Natural killer cell (primary cell): ENCODE measurements at regions not wholly inside any gene's neighbourhood (a gene's known extent, or its start where the extent isn't known, plus 50 kb on each side); places are given as distances from the start of the nearest gene placed in this dataset.

ENCODE experiments used
- ATAC-seq, 3 donors: fragments of 150-1000 bp in 2 of 3; fragments of 200-7000 bp in 1 of 3; cut with Tn5 transposase; 1 replicate in 1 of 3; 2 replicates in 2 of 3; pipeline ENCODE4 v1.10.0; 2021; ENCODE audit warnings: mild to moderate bottlenecking in 2 of 3, moderate library complexity in 2 of 3
- DNase-seq, 2 donors: peaks; one replicate each; pipeline versions ENCODE4 v3.0.0 to v3.0.0-alpha.2; 2013 to 2021; ENCODE audit warnings: mixed read lengths in 1 of 2
- H3K27ac ChIP-seq: one replicate; pipeline ENCODE4 v1.5.1; 2013; ENCODE audit warnings: mild to moderate bottlenecking, low read length
- H3K27me3 ChIP-seq: one replicate; pipeline ENCODE4 v1.6.1; 2013; ENCODE audit warnings: low read length; ENCODE audit not compliant: control insufficient read depth, insufficient read depth
- H3K36me3 ChIP-seq: one replicate; pipeline ENCODE4 v1.6.1; 2013; ENCODE audit warnings: low read length; ENCODE audit not compliant: control insufficient read depth, insufficient read depth
- H3K4me1 ChIP-seq: one replicate; pipeline ENCODE4 v1.6.1; 2013; ENCODE audit warnings: low read length; ENCODE audit not compliant: control insufficient read depth, insufficient read depth
- H3K4me3 ChIP-seq: one replicate; pipeline ENCODE4 v1.5.1; 2013; ENCODE audit warnings: low read length
- H3K9me3 ChIP-seq: one replicate; pipeline ENCODE4 v1.6.1; 2013; ENCODE audit warnings: low read length; ENCODE audit not compliant: control insufficient read depth, insufficient read depth
- H3K27ac Mint-ChIP-seq, 2 donors: one replicate each; pipeline ENCODE4 v1.8.0; 2022; ENCODE audit warnings: mild to moderate bottlenecking in 2 of 2, mixed read lengths in 2 of 2, moderate library complexity in 1 of 2
- H3K27me3 Mint-ChIP-seq, 2 donors: one replicate each; pipeline ENCODE4 v1.8.0; 2022; ENCODE audit warnings: low read depth in 2 of 2, mixed read lengths in 2 of 2
- H3K36me3 Mint-ChIP-seq: one replicate; pipeline ENCODE4 v1.8.0; 2022; ENCODE audit warnings: mixed read lengths
- H3K4me1 Mint-ChIP-seq, 2 donors: one replicate each; pipeline ENCODE4 v1.8.0; 2022; ENCODE audit warnings: mixed read lengths in 2 of 2
- H3K4me3 Mint-ChIP-seq: one replicate; pipeline ENCODE4 v1.8.0; 2022; ENCODE audit warnings: mild to moderate bottlenecking, moderate library complexity, mixed read lengths
- H3K9me3 Mint-ChIP-seq, 2 donors: one replicate each; pipeline ENCODE4 v1.8.0; 2022; ENCODE audit warnings: mixed read lengths in 2 of 2
- WGBS: methylation state at CpG from one replicate; pipeline ENCODE4 v1.1.7; 2013; ENCODE audit warnings: missing lambda C conversion rate; ENCODE audit not compliant: insufficient coverage; 5-methylcytosine and 5-hydroxymethylcytosine counted together
- intact Hi-C: fragments of 100-400 bp; cut with micrococcal nuclease; formaldehyde crosslinking; loops from one replicate; pipeline ENCODE4 v1.14.2; 2022
- TF ChIP-seq, protein P1 (sequence below): fragments of 200-600 bp; IDR thresholded peaks from one replicate; pipeline ENCODE4 v1.8.0; 2022; ENCODE audit warnings: antibody characterized with exemption

DNA sequence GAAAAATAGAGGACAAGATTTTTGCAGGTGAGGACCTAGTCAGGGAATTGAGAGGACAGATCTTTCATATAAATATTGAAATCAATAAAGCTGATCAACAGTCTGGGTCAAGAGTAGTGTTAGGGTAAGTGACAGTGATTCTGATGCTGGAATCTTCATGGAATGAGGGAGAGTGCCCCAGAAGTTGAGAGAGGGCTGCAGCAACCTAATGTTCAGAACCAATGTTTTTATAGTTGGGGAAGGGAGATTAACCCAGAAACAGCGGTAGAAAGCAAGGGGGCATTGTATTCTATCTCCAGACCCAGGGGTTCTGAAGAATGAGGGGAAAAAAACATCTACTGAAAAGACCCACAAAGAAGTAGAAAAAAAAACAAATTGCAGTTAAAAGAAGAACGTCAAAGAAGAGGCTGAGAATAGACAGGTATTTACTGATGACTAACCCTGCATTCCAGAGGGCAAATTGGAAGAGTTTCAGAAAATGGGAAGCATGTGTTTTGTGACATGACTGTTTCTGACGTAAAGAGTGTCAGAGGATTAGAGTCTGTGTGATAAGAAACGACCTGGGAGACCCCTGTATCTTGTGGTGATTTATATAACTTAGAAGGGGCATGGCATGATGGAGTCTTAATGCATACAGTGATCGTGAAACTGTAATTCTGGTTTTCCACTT, 819.6 kb upstream of the EPHA5 start:
- H3K4me3 Mint-ChIP-seq, result no peak overlapping the region
- intact Hi-C loops, result no loop called here
- WGBS, result 52% methylated on average over 4 of the region's 5 CpGs
- no peaks in the 10 kb centered on the region for H3K4me1 ChIP-seq
- H3K9me3 ChIP-seq, result peaks cover 4% of the 10 kb centered on the region
- H3K27ac Mint-ChIP-seq, result no peak overlapping the region
- H3K36me3 Mint-ChIP-seq, result no peaks in the 10 kb centered on the region
- H3K27me3 ChIP-seq, result no peaks in the 10 kb centered on the region
- peaks cover 10 to 18% of the 10 kb centered on the region in 2 donors for H3K9me3 Mint-ChIP-seq
- no peaks in the 10 kb centered on the region for H3K27me3 Mint-ChIP-seq
- no peaks in the 10 kb centered on the region for H3K4me1 Mint-ChIP-seq
- ATAC-seq (no peak), DNase-seq (no peak)
- no peak overlapping the region for H3K27ac ChIP-seq
- TF ChIP-seq, protein P1, sequence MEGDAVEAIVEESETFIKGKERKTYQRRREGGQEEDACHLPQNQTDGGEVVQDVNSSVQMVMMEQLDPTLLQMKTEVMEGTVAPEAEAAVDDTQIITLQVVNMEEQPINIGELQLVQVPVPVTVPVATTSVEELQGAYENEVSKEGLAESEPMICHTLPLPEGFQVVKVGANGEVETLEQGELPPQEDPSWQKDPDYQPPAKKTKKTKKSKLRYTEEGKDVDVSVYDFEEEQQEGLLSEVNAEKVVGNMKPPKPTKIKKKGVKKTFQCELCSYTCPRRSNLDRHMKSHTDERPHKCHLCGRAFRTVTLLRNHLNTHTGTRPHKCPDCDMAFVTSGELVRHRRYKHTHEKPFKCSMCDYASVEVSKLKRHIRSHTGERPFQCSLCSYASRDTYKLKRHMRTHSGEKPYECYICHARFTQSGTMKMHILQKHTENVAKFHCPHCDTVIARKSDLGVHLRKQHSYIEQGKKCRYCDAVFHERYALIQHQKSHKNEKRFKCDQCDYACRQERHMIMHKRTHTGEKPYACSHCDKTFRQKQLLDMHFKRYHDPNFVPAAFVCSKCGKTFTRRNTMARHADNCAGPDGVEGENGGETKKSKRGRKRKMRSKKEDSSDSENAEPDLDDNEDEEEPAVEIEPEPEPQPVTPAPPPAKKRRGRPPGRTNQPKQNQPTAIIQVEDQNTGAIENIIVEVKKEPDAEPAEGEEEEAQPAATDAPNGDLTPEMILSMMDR, result no peak
- no peaks in the 10 kb centered on the region for H3K36me3 ChIP-seq
- H3K4me3 ChIP-seq, result no peak overlapping the region

DNA sequence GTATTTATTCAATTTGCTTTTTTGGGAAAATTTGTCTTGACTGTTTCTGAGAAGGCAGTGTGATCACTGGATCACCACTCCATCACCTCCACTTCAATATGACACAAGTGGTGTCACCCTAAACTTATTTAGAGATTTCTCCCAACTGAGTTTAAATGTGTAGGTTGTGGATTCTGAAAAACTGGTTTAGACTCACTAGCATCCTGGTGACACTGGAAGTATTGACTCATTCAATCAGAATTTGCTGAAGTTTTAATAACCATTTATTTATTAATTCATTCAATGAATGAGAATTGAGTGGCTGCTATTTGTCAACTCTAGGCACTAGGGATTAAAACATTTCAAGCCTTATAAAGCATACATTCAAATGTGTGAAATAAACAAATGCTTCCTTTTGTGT, 819.1 kb upstream of the EPHA5 start:
- H3K9me3 Mint-ChIP-seq, result peaks cover 8 to 18% of the 10 kb centered on the region in 2 donors
- no peak for ATAC-seq
- H3K36me3 Mint-ChIP-seq, result no peaks in the 10 kb centered on the region
- Histone ChIP-seq H3K4me1 (no peaks in the 10 kb centered on the region), H3K27me3 (no peaks in the 10 kb centered on the region), H3K36me3 (no peaks in the 10 kb centered on the region), H3K4me3 (no peak overlapping the region), H3K27ac (no peak overlapping the region), H3K9me3 (peaks cover 4% of the 10 kb centered on the region)
- no peak overlapping the region for H3K4me3 Mint-ChIP-seq
- H3K4me1 Mint-ChIP-seq, result no peaks in the 10 kb centered on the region
- H3K27me3 Mint-ChIP-seq, result no peaks in the 10 kb centered on the region
- DNase-seq, result no peak
- no peak overlapping the region for H3K27ac Mint-ChIP-seq
- intact Hi-C loops, result no loop called here
- TF ChIP-seq, protein P1, result no peak

DNA sequence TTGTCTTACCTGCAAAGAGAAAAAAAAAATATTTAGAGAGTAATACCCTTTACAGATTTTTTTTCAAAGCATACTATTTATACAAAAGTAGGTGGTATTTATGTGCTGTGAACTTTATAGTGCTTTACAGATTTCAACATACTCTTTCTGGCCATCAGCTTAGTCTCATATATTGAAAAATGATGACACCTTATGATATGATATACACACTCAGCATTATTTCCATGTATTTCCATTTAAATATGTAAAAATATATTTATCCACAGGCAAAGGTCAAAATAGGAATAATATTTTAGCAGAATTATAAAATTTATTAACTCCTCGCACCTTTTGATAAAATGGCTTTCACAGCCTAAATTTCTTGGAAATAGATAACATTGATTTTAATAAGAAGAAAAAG, 815.8 kb upstream of the EPHA5 start:
- TF ChIP-seq, protein P1, result no peak
- Histone ChIP-seq H3K36me3 (no peaks in the 10 kb centered on the region), H3K9me3 (peaks cover 3% of the 10 kb centered on the region), H3K27me3 (no peaks in the 10 kb centered on the region), H3K27ac (no peak overlapping the region), H3K4me1 (no peaks in the 10 kb centered on the region), H3K4me3 (no peak overlapping the region)
- ATAC-seq (no peak), DNase-seq (no peak)
- H3K4me3 Mint-ChIP-seq, result no peak overlapping the region
- no peaks in the 10 kb centered on the region for H3K27me3 Mint-ChIP-seq
- no CpG with 5 or more reads among the region's 1 CpG for WGBS
- intact Hi-C loops, result no loop called here
- no peaks in the 10 kb centered on the region for H3K36me3 Mint-ChIP-seq
- H3K27ac Mint-ChIP-seq, result no peak overlapping the region
- peaks cover 12 to 17% of the 10 kb centered on the region in 2 donors for H3K9me3 Mint-ChIP-seq
- H3K4me1 Mint-ChIP-seq, result no peaks in the 10 kb centered on the region

DNA sequence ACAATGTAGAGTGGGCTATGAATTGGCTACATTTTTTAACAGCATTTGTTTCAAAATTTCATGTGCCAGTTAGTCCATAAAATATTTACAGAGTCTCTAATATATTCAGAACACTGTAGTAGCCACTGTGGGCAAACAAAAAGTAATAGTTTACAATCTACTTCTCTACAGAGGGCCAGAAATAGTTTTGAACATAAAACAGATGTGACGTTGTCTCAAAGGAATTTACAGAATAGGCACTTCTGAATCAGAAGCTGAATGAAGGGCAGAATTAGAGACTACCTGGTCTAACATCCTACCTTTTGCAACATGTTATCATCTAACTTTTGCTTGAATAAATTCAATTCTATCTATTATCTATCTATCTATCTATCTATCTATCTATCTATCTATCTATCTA, 811.9 kb upstream of the EPHA5 start:
- Mint-ChIP-seq H3K9me3 (peaks cover 10 to 12% of the 10 kb centered on the region in 2 donors), H3K27me3 (no peaks in the 10 kb centered on the region), H3K36me3 (no peaks in the 10 kb centered on the region), H3K4me3 (no peak overlapping the region), H3K27ac (no peak overlapping the region), H3K4me1 (no peaks in the 10 kb centered on the region)
- H3K4me3 ChIP-seq, result no peak overlapping the region
- DNase-seq (no peak), ATAC-seq (no peak)
- H3K4me1 ChIP-seq, result no peaks in the 10 kb centered on the region
- WGBS, result 88% methylated on average over 1 of the region's 1 CpG
- no peaks in the 10 kb centered on the region for H3K36me3 ChIP-seq
- intact Hi-C loops, result no loop called here
- TF ChIP-seq, protein P1, result no peak
- no peaks in the 10 kb centered on the region for H3K27me3 ChIP-seq
- peaks cover 3% of the 10 kb centered on the region for H3K9me3 ChIP-seq
- no peak overlapping the region for H3K27ac ChIP-seq
